Liver (tissue), 8 donors: ENCODE measurements at regions not wholly inside any gene's neighbourhood (a gene's known extent, or its start where the extent isn't known, plus 50 kb on each side); places are given as distances from the start of the nearest gene placed in this dataset.

Experiments
- DNase-seq: peaks from one replicate; pipeline ENCODE4 v3.0.0-alpha.2; 2017; ENCODE audit warnings: low spot score
- H3K27ac ChIP-seq, 2 donors: one replicate each; pipeline ENCODE4 v1.7.0; 2013; ENCODE audit warnings: inconsistent platforms in 2 of 2, low read length in 2 of 2, control low read depth in 1 of 2, low read depth in 1 of 2, mild to moderate bottlenecking in 1 of 2
- H3K27me3 ChIP-seq, 4 donors: one replicate each; pipeline versions ENCODE4 v1.6.1 to v1.7.0; 2013; ENCODE audit warnings: low read length in 3 of 4, inconsistent platforms in 1 of 4, mild to moderate bottlenecking in 1 of 4, moderate library complexity in 1 of 4; ENCODE audit not compliant: control insufficient read depth in 4 of 4, insufficient read depth in 4 of 4
- H3K36me3 ChIP-seq, 4 donors: one replicate each; pipeline versions ENCODE4 v1.6.1 to v1.7.0; 2013; ENCODE audit warnings: low read length in 3 of 4, mild to moderate bottlenecking in 3 of 4, low read depth in 1 of 4, moderate library complexity in 1 of 4; ENCODE audit not compliant: control insufficient read depth in 4 of 4, insufficient read depth in 3 of 4
- H3K4me1 ChIP-seq, 4 donors: one replicate each; pipeline versions ENCODE4 v1.6.1 to v1.7.0; 2013; ENCODE audit warnings: low read length in 3 of 4, mild to moderate bottlenecking in 3 of 4, moderate library complexity in 1 of 4; ENCODE audit not compliant: control insufficient read depth in 4 of 4, insufficient read depth in 4 of 4
- H3K4me3 ChIP-seq, 3 donors: one replicate each; pipeline versions ENCODE4 v1.6.1 to v1.7.0; 2013; ENCODE audit warnings: low read length in 3 of 3, control low read depth in 1 of 3, low read depth in 1 of 3, mild to moderate bottlenecking in 1 of 3
- H3K9ac ChIP-seq, 2 donors: one replicate each; pipeline ENCODE4 v1.7.0; 2013; ENCODE audit warnings: low read length in 2 of 2, mild to moderate bottlenecking in 2 of 2, moderate library complexity in 2 of 2, control low read depth in 1 of 2, low read depth in 1 of 2
- H3K9me3 ChIP-seq, 4 donors: one replicate each; pipeline versions ENCODE4 v1.6.1 to v1.7.0; 2013; ENCODE audit warnings: low read length in 3 of 4; ENCODE audit not compliant: control insufficient read depth in 4 of 4
- FOXA1 ChIP-seq: IDR thresholded peaks from 2 replicates; pipeline ENCODE4 v1.6.1; 2016; ENCODE audit warnings: antibody characterized with exemption
- FOXA2 ChIP-seq: IDR thresholded peaks from 2 replicates; pipeline ENCODE4 v1.6.1; 2016; ENCODE audit warnings: antibody characterized with exemption
- HNF4A ChIP-seq, 2 donors: conservative IDR thresholded peaks; 2 replicates each; pipeline ENCODE4 v1.6.1; 2016; ENCODE audit warnings: antibody characterized with exemption in 2 of 2, mild to moderate bottlenecking in 2 of 2
- JUND ChIP-seq, 2 donors: IDR thresholded peaks; 2 replicates each; pipeline ENCODE4 v1.6.1; 2016; ENCODE audit warnings: antibody characterized with exemption in 2 of 2
- MAX ChIP-seq: IDR thresholded peaks from 2 replicates; pipeline ENCODE4 v1.6.1; 2016; ENCODE audit warnings: antibody characterized with exemption
- NR2F2 ChIP-seq: IDR thresholded peaks from 2 replicates; pipeline ENCODE4 v1.6.1; 2016; ENCODE audit warnings: antibody characterized with exemption
- RAD21 ChIP-seq, 2 donors: IDR thresholded peaks; 2 replicates each; pipeline ENCODE4 v1.6.1; 2016; ENCODE audit warnings: antibody characterized with exemption in 2 of 2, mild to moderate bottlenecking in 2 of 2
- RXRA ChIP-seq, 2 donors: IDR thresholded peaks; 2 replicates each; pipeline ENCODE4 v1.6.1; 2017 to 2018; ENCODE audit warnings: antibody characterized with exemption in 2 of 2, mild to moderate bottlenecking in 1 of 2
- SP1 ChIP-seq: IDR thresholded peaks from 2 replicates; pipeline ENCODE4 v1.6.1; 2018; ENCODE audit warnings: antibody characterized with exemption, mild to moderate bottlenecking
- TAF1 ChIP-seq: conservative IDR thresholded peaks from 2 replicates; pipeline ENCODE4 v1.6.1; 2016; ENCODE audit warnings: antibody characterized with exemption, mild to moderate bottlenecking
- WGBS: extraction: QIAGEN DNeasy Blood & Tissue Kit; methylation state at CpG from one replicate; pipeline ENCODE4 v1.1.7; 2013; 5-methylcytosine and 5-hydroxymethylcytosine counted together
- TF ChIP-seq, protein P1 (sequence below): fragments of 150-350 bp; IDR thresholded peaks from 2 replicates; pipeline ENCODE4 v1.5.1; 2017; ENCODE audit warnings: improper control_type of control experiment, low read depth, low read length; ENCODE audit not compliant: missing input control
- TF ChIP-seq, protein P2 (sequence below): IDR thresholded peaks from 2 replicates; pipeline ENCODE4 v1.6.1; 2016; ENCODE audit warnings: antibody characterized with exemption, mild to moderate bottlenecking
- TF ChIP-seq, protein P3 (sequence below): IDR thresholded peaks from 2 replicates; pipeline ENCODE4 v1.6.1; 2016; ENCODE audit warnings: antibody characterized with exemption
- donor health status: healthy.
- donor health status: healthy.
- donor health status: healthy.
- donor health status: healthy.
- donor health status: healthy.

GRCh38 chrX:21132686-21133393 lies 241.4 kb upstream of the CNKSR2 start (continued):
- TF ChIP-seq, protein P1, sequence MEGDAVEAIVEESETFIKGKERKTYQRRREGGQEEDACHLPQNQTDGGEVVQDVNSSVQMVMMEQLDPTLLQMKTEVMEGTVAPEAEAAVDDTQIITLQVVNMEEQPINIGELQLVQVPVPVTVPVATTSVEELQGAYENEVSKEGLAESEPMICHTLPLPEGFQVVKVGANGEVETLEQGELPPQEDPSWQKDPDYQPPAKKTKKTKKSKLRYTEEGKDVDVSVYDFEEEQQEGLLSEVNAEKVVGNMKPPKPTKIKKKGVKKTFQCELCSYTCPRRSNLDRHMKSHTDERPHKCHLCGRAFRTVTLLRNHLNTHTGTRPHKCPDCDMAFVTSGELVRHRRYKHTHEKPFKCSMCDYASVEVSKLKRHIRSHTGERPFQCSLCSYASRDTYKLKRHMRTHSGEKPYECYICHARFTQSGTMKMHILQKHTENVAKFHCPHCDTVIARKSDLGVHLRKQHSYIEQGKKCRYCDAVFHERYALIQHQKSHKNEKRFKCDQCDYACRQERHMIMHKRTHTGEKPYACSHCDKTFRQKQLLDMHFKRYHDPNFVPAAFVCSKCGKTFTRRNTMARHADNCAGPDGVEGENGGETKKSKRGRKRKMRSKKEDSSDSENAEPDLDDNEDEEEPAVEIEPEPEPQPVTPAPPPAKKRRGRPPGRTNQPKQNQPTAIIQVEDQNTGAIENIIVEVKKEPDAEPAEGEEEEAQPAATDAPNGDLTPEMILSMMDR: no peak
- TF ChIP-seq NR2F2 (no peak), RXRA (IDR thresholded peaks at IDR 0.05) (no peak)

GRCh38 chrX:21150208-21150607 lies 224.0 kb upstream of the CNKSR2 start:
- Histone ChIP-seq H3K27ac (no peak overlapping the region), H3K4me1 (no peaks in the 10 kb centered on the region), H3K4me3 (no peak overlapping the region), H3K36me3 (no peaks in the 10 kb centered on the region), H3K27me3 (no peaks in the 10 kb centered on the region), H3K9me3 (no peaks in the 10 kb centered on the region), H3K9ac (no peak overlapping the region)
- no peak for DNase-seq
- 76% methylated on average over 3 of the region's 3 CpGs for WGBS
- no peak for TF ChIP-seq MAX
- no peak for TF ChIP-seq RAD21 (IDR thresholded peaks at IDR 0.05)
- TF ChIP-seq SP1: no peak
- no peak for TF ChIP-seq TAF1
- TF ChIP-seq, protein P2, sequence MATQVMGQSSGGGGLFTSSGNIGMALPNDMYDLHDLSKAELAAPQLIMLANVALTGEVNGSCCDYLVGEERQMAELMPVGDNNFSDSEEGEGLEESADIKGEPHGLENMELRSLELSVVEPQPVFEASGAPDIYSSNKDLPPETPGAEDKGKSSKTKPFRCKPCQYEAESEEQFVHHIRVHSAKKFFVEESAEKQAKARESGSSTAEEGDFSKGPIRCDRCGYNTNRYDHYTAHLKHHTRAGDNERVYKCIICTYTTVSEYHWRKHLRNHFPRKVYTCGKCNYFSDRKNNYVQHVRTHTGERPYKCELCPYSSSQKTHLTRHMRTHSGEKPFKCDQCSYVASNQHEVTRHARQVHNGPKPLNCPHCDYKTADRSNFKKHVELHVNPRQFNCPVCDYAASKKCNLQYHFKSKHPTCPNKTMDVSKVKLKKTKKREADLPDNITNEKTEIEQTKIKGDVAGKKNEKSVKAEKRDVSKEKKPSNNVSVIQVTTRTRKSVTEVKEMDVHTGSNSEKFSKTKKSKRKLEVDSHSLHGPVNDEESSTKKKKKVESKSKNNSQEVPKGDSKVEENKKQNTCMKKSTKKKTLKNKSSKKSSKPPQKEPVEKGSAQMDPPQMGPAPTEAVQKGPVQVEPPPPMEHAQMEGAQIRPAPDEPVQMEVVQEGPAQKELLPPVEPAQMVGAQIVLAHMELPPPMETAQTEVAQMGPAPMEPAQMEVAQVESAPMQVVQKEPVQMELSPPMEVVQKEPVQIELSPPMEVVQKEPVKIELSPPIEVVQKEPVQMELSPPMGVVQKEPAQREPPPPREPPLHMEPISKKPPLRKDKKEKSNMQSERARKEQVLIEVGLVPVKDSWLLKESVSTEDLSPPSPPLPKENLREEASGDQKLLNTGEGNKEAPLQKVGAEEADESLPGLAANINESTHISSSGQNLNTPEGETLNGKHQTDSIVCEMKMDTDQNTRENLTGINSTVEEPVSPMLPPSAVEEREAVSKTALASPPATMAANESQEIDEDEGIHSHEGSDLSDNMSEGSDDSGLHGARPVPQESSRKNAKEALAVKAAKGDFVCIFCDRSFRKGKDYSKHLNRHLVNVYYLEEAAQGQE: no peak
- no peak for TF ChIP-seq JUND (IDR thresholded peaks at IDR 0.05)
- TF ChIP-seq, protein P3, sequence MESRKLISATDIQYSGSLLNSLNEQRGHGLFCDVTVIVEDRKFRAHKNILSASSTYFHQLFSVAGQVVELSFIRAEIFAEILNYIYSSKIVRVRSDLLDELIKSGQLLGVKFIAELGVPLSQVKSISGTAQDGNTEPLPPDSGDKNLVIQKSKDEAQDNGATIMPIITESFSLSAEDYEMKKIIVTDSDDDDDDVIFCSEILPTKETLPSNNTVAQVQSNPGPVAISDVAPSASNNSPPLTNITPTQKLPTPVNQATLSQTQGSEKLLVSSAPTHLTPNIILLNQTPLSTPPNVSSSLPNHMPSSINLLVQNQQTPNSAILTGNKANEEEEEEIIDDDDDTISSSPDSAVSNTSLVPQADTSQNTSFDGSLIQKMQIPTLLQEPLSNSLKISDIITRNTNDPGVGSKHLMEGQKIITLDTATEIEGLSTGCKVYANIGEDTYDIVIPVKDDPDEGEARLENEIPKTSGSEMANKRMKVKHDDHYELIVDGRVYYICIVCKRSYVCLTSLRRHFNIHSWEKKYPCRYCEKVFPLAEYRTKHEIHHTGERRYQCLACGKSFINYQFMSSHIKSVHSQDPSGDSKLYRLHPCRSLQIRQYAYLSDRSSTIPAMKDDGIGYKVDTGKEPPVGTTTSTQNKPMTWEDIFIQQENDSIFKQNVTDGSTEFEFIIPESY: no peak
- TF ChIP-seq FOXA2: no peak

GRCh38 chrX:21151051-21151450 lies 223.2 kb upstream of the CNKSR2 start:
- Histone ChIP-seq H3K4me3 (no peak overlapping the region), H3K9me3 (no peaks in the 10 kb centered on the region), H3K36me3 (no peaks in the 10 kb centered on the region), H3K27me3 (no peaks in the 10 kb centered on the region), H3K9ac (no peak overlapping the region), H3K4me1 (no peaks in the 10 kb centered on the region), H3K27ac (no peak overlapping the region)
- no peak for DNase-seq
- WGBS: 20% methylated on average over 1 of the region's 1 CpG
- TF ChIP-seq TAF1 (no peak), RXRA (IDR thresholded peaks at IDR 0.05) (no peak), HNF4A (conservative IDR thresholded peaks at IDR 0.05) (no peak), FOXA1 (no peak), NR2F2 (no peak)
- TF ChIP-seq, protein P3: no peak
- TF ChIP-seq, protein P2: no peak
- TF ChIP-seq, protein P1: no peak
